Endothelial cell (in vitro differentiated cells): ENCODE measurements at regions not wholly inside any gene's neighbourhood (a gene's known extent, or its start where the extent isn't known, plus 50 kb on each side); places are given as distances from the start of the nearest gene placed in this dataset.

Experiments used
- DNase-seq: peaks from one replicate; pipeline ENCODE4 v3.0.0; 2021; ENCODE audit warnings: low spot score
- H3K27ac Mint-ChIP-seq: one replicate; pipeline ENCODE4 v1.8.0; 2021; ENCODE audit warnings: mixed read lengths, inconsistent platforms; ENCODE audit not compliant: unreplicated experiment
- H3K27me3 Mint-ChIP-seq: one replicate; pipeline ENCODE4 v1.8.0; 2021; ENCODE audit warnings: mild to moderate bottlenecking, moderate library complexity, mixed read lengths, inconsistent platforms; ENCODE audit not compliant: unreplicated experiment
- H3K36me3 Mint-ChIP-seq: one replicate; pipeline ENCODE4 v1.8.0; 2021; ENCODE audit warnings: mild to moderate bottlenecking, low read depth, mixed read lengths, inconsistent platforms; ENCODE audit not compliant: unreplicated experiment
- H3K4me1 Mint-ChIP-seq: one replicate; pipeline ENCODE4 v1.8.0; 2021; ENCODE audit warnings: mild to moderate bottlenecking, mixed read lengths, inconsistent platforms; ENCODE audit not compliant: unreplicated experiment
- H3K4me3 Mint-ChIP-seq: one replicate; pipeline ENCODE4 v1.8.0; 2021; ENCODE audit warnings: mild to moderate bottlenecking, mixed read lengths, inconsistent platforms; ENCODE audit not compliant: unreplicated experiment
- H3K9me3 Mint-ChIP-seq: one replicate; pipeline ENCODE4 v1.8.0; 2021; ENCODE audit warnings: mixed read lengths, inconsistent platforms; ENCODE audit not compliant: unreplicated experiment
- CTCF ChIP-seq: fragments of 200-600 bp; sonication (generic); IDR thresholded peaks from one replicate; pipeline ENCODE4 v1.5.0; 2021; ENCODE audit warnings: antibody characterized with exemption; ENCODE audit not compliant: unreplicated experiment

GRCh38 chr3:144437989-144438388 lies 466.4 kb downstream of the DIPK2A start:
- Mint-ChIP-seq H3K27me3 (no peaks in the 10 kb centered on the region), H3K27ac (no peak overlapping the region), H3K4me3 (no peak overlapping the region), H3K4me1 (no peaks in the 10 kb centered on the region), H3K9me3 (no peaks in the 10 kb centered on the region), H3K36me3 (no peaks in the 10 kb centered on the region)
- no peak for TF ChIP-seq CTCF
- DNase-seq = no peak

DNA sequence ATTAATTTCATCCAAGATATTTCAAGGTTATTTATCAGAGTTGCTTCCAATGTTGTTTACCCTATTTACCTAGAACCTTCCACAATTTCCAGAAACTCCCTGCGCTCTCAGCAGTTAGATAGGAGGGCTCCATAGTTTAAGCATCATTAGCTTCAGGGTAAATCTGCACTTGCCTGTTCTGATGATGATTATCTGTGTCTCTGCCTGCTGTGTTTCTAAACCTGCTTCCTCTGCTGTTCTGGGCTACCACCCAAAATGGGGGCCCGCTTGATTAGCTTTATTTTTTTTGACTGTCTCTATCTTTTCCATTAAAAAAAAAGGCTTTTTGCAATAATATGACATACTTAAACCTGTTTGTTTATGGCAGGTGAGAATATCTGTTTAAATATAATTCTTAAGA lies 472.4 kb downstream of the DIPK2A start:
- no peaks in the 10 kb centered on the region for H3K9me3 Mint-ChIP-seq
- H3K27me3 Mint-ChIP-seq = no peaks in the 10 kb centered on the region
- no peak for DNase-seq
- TF ChIP-seq CTCF = no peak
- H3K4me1 Mint-ChIP-seq = no peaks in the 10 kb centered on the region
- H3K4me3 Mint-ChIP-seq = no peak overlapping the region
- no peaks in the 10 kb centered on the region for H3K36me3 Mint-ChIP-seq
- H3K27ac Mint-ChIP-seq = no peak overlapping the region

GRCh38 chr3:144444546-144444945 lies 472.9 kb downstream of the DIPK2A start:
- no peaks in the 10 kb centered on the region for H3K4me1 Mint-ChIP-seq
- no peak overlapping the region for H3K4me3 Mint-ChIP-seq
- H3K27ac Mint-ChIP-seq = no peak overlapping the region
- no peaks in the 10 kb centered on the region for H3K27me3 Mint-ChIP-seq
- H3K36me3 Mint-ChIP-seq = no peaks in the 10 kb centered on the region
- DNase-seq = no peak
- no peak for TF ChIP-seq CTCF
- H3K9me3 Mint-ChIP-seq = no peaks in the 10 kb centered on the region

GRCh38 chr3:144455841-144456440 lies 484.3 kb downstream of the DIPK2A start:
- no peak for DNase-seq
- no peak for TF ChIP-seq CTCF
- H3K4me1 Mint-ChIP-seq = no peaks in the 10 kb centered on the region
- H3K36me3 Mint-ChIP-seq = no peaks in the 10 kb centered on the region
- H3K4me3 Mint-ChIP-seq = no peak overlapping the region
- no peaks in the 10 kb centered on the region for H3K27me3 Mint-ChIP-seq
- H3K9me3 Mint-ChIP-seq = no peaks in the 10 kb centered on the region
- no peak overlapping the region for H3K27ac Mint-ChIP-seq

DNA sequence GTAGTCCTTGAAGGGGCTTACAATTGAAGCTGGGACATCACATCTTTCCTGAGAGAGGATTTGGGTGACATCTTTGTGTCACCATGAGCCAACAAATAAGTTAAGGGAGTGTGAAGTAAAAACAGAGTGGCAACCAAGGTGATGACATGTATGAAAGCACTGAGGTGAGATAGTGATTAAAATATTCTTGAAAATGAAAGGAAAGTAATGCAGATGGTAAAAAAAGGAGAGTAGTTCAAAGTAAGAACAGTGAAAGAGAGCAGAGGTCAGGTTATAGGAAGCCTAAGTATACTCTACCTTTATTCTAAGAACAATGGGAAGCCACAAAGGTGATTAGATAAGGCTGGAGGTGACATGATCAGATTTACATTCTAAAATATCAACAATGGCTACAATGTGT lies 486.1 kb downstream of the DIPK2A start:
- Mint-ChIP-seq H3K27ac (no peak overlapping the region), H3K9me3 (no peaks in the 10 kb centered on the region), H3K4me1 (no peaks in the 10 kb centered on the region), H3K4me3 (no peak overlapping the region), H3K27me3 (no peaks in the 10 kb centered on the region), H3K36me3 (no peaks in the 10 kb centered on the region)
- no peak for TF ChIP-seq CTCF
- DNase-seq = no peak
